DND-41 (cell line): ENCODE measurements at regions not wholly inside any gene's neighbourhood (a gene's known extent, or its start where the extent isn't known, plus 50 kb on each side); places are given as distances from the start of the nearest gene placed in this dataset.

ENCODE experiments used
- EZH2 ChIP-seq: IDR thresholded peaks from 3 replicates; pipeline ENCODE4 v1.6.1; 2012; ENCODE audit warnings: borderline replicate concordance, low read depth, mild to moderate bottlenecking, moderate library complexity, low read length, inconsistent platforms; ENCODE audit not compliant: severe bottlenecking
- TF ChIP-seq, protein P1 (sequence below): IDR thresholded peaks from 2 replicates; pipeline ENCODE4 v1.5.1; 2012; ENCODE audit warnings: borderline replicate concordance, low read length, moderate library complexity, mild to moderate bottlenecking; ENCODE audit not compliant: poor library complexity, severe bottlenecking; ENCODE audit errors: extremely low read depth

DNA sequence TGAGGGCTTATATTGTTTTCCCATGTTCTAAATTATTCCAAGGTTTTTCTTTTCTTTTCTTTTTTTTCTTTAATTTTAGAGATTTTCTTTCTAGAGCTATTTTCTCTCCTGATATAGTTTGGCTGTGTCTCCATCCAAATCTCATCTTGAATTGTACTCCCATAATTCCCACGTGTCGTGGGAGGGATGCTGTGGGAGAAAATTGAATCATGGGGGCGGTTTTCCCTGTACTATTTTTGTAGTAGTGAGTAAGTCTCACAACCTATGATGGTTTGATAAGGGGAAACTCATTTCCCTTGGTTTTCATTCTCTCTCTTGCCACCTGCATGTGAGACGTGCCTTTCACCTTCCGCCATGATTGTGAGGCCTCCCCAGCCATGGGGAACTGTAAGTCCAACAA is 1906.4 kb upstream of the PRR20A start:
- TF ChIP-seq, protein P1, sequence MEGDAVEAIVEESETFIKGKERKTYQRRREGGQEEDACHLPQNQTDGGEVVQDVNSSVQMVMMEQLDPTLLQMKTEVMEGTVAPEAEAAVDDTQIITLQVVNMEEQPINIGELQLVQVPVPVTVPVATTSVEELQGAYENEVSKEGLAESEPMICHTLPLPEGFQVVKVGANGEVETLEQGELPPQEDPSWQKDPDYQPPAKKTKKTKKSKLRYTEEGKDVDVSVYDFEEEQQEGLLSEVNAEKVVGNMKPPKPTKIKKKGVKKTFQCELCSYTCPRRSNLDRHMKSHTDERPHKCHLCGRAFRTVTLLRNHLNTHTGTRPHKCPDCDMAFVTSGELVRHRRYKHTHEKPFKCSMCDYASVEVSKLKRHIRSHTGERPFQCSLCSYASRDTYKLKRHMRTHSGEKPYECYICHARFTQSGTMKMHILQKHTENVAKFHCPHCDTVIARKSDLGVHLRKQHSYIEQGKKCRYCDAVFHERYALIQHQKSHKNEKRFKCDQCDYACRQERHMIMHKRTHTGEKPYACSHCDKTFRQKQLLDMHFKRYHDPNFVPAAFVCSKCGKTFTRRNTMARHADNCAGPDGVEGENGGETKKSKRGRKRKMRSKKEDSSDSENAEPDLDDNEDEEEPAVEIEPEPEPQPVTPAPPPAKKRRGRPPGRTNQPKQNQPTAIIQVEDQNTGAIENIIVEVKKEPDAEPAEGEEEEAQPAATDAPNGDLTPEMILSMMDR: no peak
- no peak for TF ChIP-seq EZH2
